ENCODE measurements at regions not wholly inside any gene's neighbourhood (a gene's known extent, or its start where the extent isn't known, plus 50 kb on each side); places are given as distances from the start of the nearest gene placed in this dataset.

DNA sequence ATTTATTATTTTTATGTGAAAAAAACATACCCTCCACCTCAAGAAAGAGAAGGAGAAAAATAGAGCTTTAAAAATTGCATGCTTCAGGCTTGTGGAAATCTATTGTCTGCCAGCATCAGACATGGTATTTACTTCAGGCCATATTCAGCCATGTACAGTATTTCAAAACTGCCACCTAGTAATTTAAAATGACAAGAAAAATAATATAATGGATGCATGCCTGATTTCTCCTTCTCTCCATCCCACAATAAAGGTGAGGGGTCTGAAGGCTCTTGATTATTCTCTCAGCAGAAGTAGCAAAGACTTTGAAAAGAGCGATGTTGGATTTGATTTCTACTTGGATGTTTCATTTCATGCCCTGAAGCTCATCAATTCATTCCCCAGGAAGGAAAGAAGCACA is 250.7 kb downstream of the TBC1D4 start:
- Histone ChIP-seq H3K4me3 (ENCODE audit: extremely low read depth, insufficient read depth, low read length, poor library complexity, severe bottlenecking) (no peak overlapping the region), H3K36me3 (ENCODE audit: control insufficient read depth, insufficient read depth, low read length) (no peaks in the 10 kb centered on the region), H3K9me3 (ENCODE audit: control insufficient read depth, low read length) (no peaks in the 10 kb centered on the region), H3K27ac (ENCODE audit: low read depth, low read length, severe bottlenecking) (no peak overlapping the region), H3K4me1 (ENCODE audit: control insufficient read depth, insufficient read depth, low read length, poor library complexity, severe bottlenecking) (no peaks in the 10 kb centered on the region)
- no CpG with 5 or more reads among the region's 1 CpG for WGBS, 2 experiments (ENCODE audit: insufficient coverage in 2 of 2)

DNA sequence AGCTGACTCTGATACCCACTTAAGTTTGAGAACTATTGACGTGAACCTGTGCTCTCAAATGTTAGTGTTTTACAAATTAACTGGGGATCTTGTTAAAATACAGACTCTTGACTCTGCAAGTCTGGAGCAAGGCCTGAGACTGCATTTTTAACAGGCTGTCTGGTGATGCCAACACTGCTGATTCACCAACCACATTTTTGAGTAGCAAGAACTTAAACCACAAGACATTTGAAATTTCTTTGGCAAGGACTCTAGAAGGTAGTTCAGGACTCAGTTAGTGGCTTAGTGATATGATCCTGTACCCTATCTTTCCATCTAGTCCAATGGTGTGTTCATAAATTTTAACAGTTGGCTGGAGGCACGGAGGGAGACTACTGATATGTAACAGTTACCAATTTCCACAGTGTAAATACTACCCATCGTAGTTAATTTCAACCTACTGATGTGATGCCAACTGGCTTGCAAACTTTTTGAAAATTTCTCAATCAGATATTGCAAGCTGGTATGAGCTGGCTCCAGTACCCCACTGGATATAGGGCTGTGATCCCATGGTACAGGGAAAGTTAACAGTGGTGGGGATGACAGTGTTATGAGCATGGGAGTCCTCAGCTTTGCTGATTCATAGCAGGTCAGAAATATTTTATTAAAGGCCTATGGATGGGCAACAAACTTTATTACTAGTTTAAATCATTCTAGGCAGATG is 255.1 kb downstream of the TBC1D4 start:
- Histone ChIP-seq H3K36me3 (ENCODE audit: control insufficient read depth, insufficient read depth, low read length) (no peaks in the 10 kb centered on the region), H3K4me1 (ENCODE audit: control insufficient read depth, insufficient read depth, low read length, poor library complexity, severe bottlenecking) (no peaks in the 10 kb centered on the region), H3K9me3 (ENCODE audit: control insufficient read depth, low read length) (no peaks in the 10 kb centered on the region), H3K27ac (ENCODE audit: low read depth, low read length, severe bottlenecking) (no peak overlapping the region), H3K4me3 (ENCODE audit: extremely low read depth, insufficient read depth, low read length, poor library complexity, severe bottlenecking) (no peak overlapping the region)
- WGBS, 2 experiments (ENCODE audit: insufficient coverage in 2 of 2), result 78 to 88% methylated on average over 1 of the region's 3 CpGs

DNA sequence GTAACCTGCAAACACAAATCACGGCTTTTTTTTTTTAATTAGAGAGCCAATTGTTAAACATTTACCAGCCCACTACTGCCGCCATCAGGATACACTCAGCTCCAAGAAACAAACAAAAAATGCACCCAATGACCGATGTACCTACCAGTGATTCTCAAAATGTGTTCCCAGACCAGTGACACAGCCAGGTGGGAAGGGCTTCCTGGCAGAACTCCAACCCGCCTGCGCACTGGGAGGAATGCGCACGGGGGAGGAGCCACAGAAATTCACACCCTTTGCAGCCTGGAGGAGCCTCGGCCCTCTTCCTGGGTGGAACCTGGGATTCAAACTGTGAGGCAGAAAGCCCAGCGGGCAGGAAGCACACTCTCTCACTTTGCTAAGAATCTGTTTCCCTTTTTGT is 255.9 kb downstream of the TBC1D4 start:
- H3K9me3 ChIP-seq (ENCODE audit: control insufficient read depth, low read length), result no peaks in the 10 kb centered on the region
- no peaks in the 10 kb centered on the region for H3K36me3 ChIP-seq (ENCODE audit: control insufficient read depth, insufficient read depth, low read length)
- WGBS, 2 experiments (ENCODE audit: insufficient coverage in 2 of 2), result 86 to 88% methylated on average over 7 to 8 of the region's 9 CpGs
- H3K4me3 ChIP-seq (ENCODE audit: extremely low read depth, insufficient read depth, low read length, poor library complexity, severe bottlenecking), result no peak overlapping the region
- no peak overlapping the region for H3K27ac ChIP-seq (ENCODE audit: low read depth, low read length, severe bottlenecking)
- H3K4me1 ChIP-seq (ENCODE audit: control insufficient read depth, insufficient read depth, low read length, poor library complexity, severe bottlenecking), result no peaks in the 10 kb centered on the region

DNA sequence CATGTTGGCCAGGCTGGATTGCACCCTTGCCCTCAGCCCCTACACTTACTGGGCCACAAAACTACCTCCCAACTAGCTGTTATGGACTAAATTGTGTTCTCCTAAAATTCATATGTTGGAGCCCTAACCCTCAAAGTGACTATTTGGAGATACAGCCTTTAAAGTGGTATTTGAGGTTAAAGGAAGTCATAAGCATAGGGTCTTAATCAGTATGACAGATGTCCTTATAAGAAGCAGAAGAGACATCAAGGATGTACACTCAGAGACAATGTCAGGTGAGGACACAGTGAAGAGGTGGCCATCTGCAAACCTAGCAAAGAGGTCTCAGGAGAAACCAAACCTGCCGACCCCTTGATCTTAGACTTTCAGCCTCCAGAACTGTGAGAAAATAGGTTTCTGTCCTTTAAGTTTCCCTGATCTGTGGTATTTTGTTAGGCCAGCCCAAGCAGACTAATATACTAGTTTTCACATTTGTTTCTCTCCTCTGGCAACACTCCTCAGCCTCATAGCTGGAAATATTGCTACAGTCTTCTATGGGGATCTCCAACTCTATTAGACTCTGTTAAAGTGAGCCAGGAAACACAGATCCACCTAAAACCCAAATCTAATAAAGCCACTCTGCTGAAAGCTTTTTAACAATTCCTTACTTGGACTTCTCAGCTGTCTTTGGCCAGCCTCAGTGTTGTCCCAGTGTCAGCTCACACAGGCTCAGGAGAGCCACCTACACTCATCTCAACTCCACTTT is 256.5 kb downstream of the TBC1D4 start:
- Histone ChIP-seq H3K4me1 (ENCODE audit: control insufficient read depth, insufficient read depth, low read length, poor library complexity, severe bottlenecking) (no peaks in the 10 kb centered on the region), H3K27ac (ENCODE audit: low read depth, low read length, severe bottlenecking) (no peak overlapping the region), H3K4me3 (ENCODE audit: extremely low read depth, insufficient read depth, low read length, poor library complexity, severe bottlenecking) (no peak overlapping the region), H3K9me3 (ENCODE audit: control insufficient read depth, low read length) (no peaks in the 10 kb centered on the region), H3K36me3 (ENCODE audit: control insufficient read depth, insufficient read depth, low read length) (no peaks in the 10 kb centered on the region)
- whole genome bisulfite sequencing, 2 experiments (ENCODE audit: insufficient coverage in 2 of 2), result 90 to 100% methylated on average over 1 of the region's 1 CpG

DNA sequence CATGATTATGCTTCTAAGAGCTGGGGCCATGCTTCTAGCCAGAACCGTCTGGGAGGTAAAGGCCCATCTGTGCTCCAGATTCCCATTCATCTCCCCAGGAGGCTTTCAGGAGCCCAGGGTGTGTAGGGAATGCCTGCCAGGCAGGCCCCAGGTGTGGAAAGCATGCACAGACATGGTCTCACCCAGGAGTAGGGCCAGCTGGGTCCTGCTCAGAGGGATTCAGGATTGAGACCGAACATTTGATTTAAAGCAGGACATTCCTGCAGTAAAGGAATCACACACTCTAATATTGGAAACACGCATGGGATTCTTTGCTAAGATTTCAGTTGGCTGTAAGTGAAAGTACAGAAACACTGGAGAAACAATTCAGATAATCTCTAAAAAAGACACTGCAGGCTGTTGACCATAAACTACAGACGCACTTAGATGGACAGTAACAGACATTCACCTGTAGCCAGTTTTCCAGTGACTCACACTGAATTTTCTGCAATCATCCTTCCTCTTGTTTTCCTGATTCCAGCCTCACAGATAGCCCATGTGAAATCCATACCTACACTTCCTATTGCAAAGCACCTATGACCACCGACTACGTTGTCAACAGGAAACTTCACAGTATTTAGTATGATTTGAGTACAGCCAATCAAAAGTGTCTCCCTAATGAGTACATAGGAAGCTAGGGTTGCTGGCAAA is 257.8 kb downstream of the TBC1D4 start:
- Histone ChIP-seq H3K36me3 (ENCODE audit: control insufficient read depth, insufficient read depth, low read length) (no peaks in the 10 kb centered on the region), H3K9me3 (ENCODE audit: control insufficient read depth, low read length) (no peaks in the 10 kb centered on the region), H3K4me1 (ENCODE audit: control insufficient read depth, insufficient read depth, low read length, poor library complexity, severe bottlenecking) (no peaks in the 10 kb centered on the region), H3K27ac (ENCODE audit: low read depth, low read length, severe bottlenecking) (no peak overlapping the region), H3K4me3 (ENCODE audit: extremely low read depth, insufficient read depth, low read length, poor library complexity, severe bottlenecking) (no peak overlapping the region)
- WGBS, 2 experiments (ENCODE audit: insufficient coverage in 2 of 2), result 89 to 96% methylated on average over 3 of the region's 6 CpGs

DNA sequence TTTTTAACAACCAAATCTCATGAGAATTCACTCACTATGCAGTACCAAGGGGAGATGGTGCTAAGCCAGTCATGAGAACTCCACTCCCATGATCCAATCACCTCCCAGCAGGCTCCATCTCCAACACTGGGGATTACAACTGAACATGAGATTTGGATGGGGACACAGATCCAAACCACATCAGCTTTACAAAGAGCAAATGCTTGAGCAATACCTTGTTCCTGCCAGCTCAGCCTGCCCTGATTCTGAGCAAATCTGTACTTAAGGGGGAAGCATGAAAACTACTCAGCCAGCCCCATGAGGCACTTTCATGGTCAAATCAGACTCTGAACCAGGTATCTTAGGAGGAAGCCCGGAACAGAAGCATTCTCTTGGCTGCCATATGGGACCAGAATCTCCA is 259.9 kb downstream of the TBC1D4 start:
- no peak overlapping the region for H3K27ac ChIP-seq (ENCODE audit: low read depth, low read length, severe bottlenecking)
- H3K4me3 ChIP-seq (ENCODE audit: extremely low read depth, insufficient read depth, low read length, poor library complexity, severe bottlenecking), result no peak overlapping the region
- no peaks in the 10 kb centered on the region for H3K36me3 ChIP-seq (ENCODE audit: control insufficient read depth, insufficient read depth, low read length)
- no peaks in the 10 kb centered on the region for H3K9me3 ChIP-seq (ENCODE audit: control insufficient read depth, low read length)
- no peaks in the 10 kb centered on the region for H3K4me1 ChIP-seq (ENCODE audit: control insufficient read depth, insufficient read depth, low read length, poor library complexity, severe bottlenecking)
- WGBS, 2 experiments (ENCODE audit: insufficient coverage in 2 of 2), result 83 to 100% methylated on average over 1 of the region's 1 CpG

DNA sequence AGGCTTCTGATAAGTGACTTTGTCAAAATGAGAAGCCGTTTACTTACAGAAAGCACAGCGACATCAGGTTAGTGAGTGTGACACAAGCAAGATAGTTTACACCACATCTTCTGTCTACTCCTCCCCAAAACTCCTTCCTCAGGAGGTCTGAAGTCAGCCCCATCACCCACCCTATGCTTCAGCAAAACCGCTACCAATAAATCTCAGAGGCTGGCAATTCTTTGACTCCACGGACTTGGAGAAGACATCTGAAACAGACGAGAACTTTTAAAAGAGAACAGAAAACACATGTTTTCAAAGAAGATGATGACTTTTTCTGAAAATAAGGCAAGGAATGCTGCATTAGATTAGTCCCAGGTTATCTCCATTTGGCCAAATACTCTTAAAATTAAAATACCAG is 261.1 kb downstream of the TBC1D4 start:
- H3K27ac ChIP-seq (ENCODE audit: low read depth, low read length, severe bottlenecking), result no peak overlapping the region
- H3K36me3 ChIP-seq (ENCODE audit: control insufficient read depth, insufficient read depth, low read length), result no peaks in the 10 kb centered on the region
- 95 to 96% methylated on average over 2 to 5 of the region's 5 CpGs for WGBS, 2 experiments (ENCODE audit: insufficient coverage in 2 of 2)
- H3K4me3 ChIP-seq (ENCODE audit: extremely low read depth, insufficient read depth, low read length, poor library complexity, severe bottlenecking), result no peak overlapping the region
- no peaks in the 10 kb centered on the region for H3K4me1 ChIP-seq (ENCODE audit: control insufficient read depth, insufficient read depth, low read length, poor library complexity, severe bottlenecking)
- no peaks in the 10 kb centered on the region for H3K9me3 ChIP-seq (ENCODE audit: control insufficient read depth, low read length)

DNA sequence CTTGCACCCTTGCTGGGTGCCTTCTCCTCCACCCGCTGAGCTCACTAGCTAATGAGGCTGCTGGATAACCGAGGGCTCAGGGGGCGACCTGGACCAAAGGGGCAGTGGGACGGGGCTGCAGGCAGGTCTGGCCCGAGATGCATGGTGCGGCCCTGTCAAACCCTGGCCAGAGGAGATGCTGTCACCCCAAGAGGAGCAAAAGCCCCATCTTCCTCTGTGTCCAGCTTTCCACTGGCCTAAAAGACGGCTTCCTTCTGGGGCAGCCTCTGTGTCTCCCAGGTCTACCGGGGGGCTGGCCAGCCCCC is 261.8 kb downstream of the TBC1D4 start:
- Histone ChIP-seq H3K9me3 (ENCODE audit: control insufficient read depth, low read length) (no peaks in the 10 kb centered on the region), H3K4me3 (ENCODE audit: extremely low read depth, insufficient read depth, low read length, poor library complexity, severe bottlenecking) (no peak overlapping the region), H3K27ac (ENCODE audit: low read depth, low read length, severe bottlenecking) (no peak overlapping the region), H3K4me1 (ENCODE audit: control insufficient read depth, insufficient read depth, low read length, poor library complexity, severe bottlenecking) (no peaks in the 10 kb centered on the region), H3K36me3 (ENCODE audit: control insufficient read depth, insufficient read depth, low read length) (no peaks in the 10 kb centered on the region)
- 89 to 91% methylated on average over 7 to 8 of the region's 8 CpGs for whole genome bisulfite sequencing, 2 experiments (ENCODE audit: insufficient coverage in 2 of 2)

DNA sequence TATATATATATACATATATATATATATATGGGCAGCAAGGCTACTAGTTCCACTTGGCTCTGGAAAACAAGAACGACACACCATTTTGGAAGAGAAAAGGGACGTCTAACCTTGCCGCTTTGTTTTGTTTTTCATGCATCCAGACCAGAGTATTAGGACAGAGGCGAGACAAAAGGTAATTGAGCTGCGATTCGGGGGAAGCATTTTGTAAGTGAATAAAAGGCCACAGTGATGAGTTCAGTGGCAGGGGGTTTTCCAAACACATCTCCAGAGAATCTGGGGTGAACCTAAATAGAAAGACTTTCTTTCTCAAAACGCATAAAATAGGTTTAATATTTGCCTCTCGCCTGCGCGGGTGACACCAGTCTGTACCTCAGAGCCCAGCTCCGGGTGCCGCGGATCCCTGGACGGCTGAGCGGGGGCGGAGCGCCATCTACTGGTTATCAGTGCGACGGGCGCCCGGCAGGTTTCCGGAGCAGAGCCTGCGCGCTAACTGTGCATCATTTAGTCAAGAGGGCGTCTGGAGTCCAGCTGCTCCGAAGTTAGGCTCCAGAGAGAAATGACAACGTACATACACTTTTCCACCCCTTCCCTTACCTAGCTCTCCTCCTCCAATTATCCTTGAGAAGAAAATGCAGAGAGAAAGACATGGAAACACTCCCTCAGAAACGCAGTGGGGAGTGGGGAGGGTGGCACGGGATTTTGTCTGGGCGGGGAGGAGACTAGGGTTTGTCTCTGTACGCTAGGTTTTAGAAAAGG is 262.3 kb downstream of the TBC1D4 start:
- Histone ChIP-seq H3K4me1 (ENCODE audit: control insufficient read depth, insufficient read depth, low read length, poor library complexity, severe bottlenecking) (no peaks in the 10 kb centered on the region), H3K27ac (ENCODE audit: low read depth, low read length, severe bottlenecking) (no peak overlapping the region), H3K9me3 (ENCODE audit: control insufficient read depth, low read length) (no peaks in the 10 kb centered on the region), H3K36me3 (ENCODE audit: control insufficient read depth, insufficient read depth, low read length) (no peaks in the 10 kb centered on the region), H3K4me3 (ENCODE audit: extremely low read depth, insufficient read depth, low read length, poor library complexity, severe bottlenecking) (peak overlapping the region; percentile 16)
- WGBS, 2 experiments (ENCODE audit: insufficient coverage in 2 of 2), result 15 to 19% methylated on average over 24 to 26 of the region's 31 CpGs

DNA sequence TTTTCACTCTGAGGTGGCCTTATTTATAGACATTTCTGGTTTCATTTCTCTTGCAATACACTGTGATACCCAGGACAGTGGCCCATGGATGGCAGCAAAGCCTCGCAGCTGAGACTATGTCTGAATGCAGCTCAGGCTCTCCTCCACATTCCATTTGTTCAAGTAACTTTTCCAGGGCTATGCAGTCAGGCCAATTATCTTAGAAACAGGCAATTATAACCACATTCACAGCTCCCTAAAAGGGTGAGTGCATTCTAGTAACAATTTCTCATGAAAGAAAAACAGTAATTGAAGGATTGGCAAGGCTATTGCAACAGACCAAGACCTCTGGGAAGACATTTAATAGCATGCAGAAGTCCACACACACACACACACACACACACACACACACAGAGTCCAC is 264.0 kb downstream of the TBC1D4 start:
- Histone ChIP-seq H3K36me3 (ENCODE audit: control insufficient read depth, insufficient read depth, low read length) (no peaks in the 10 kb centered on the region), H3K9me3 (ENCODE audit: control insufficient read depth, low read length) (no peaks in the 10 kb centered on the region), H3K27ac (ENCODE audit: low read depth, low read length, severe bottlenecking) (no peak overlapping the region), H3K4me1 (ENCODE audit: control insufficient read depth, insufficient read depth, low read length, poor library complexity, severe bottlenecking) (no peaks in the 10 kb centered on the region), H3K4me3 (ENCODE audit: extremely low read depth, insufficient read depth, low read length, poor library complexity, severe bottlenecking) (no peak overlapping the region)
- 33% methylated on average over 1 of the region's 1 CpG; no CpG with 5 or more reads in 1 of the 2 experiments for WGBS, 2 experiments (ENCODE audit: insufficient coverage in 2 of 2)

Measured in mesodermal cell (in vitro differentiated cells).